ENCODE measurements at regions not wholly inside any gene's neighbourhood (a gene's known extent, or its start where the extent isn't known, plus 50 kb on each side); places are given as distances from the start of the nearest gene placed in this dataset.

DNA sequence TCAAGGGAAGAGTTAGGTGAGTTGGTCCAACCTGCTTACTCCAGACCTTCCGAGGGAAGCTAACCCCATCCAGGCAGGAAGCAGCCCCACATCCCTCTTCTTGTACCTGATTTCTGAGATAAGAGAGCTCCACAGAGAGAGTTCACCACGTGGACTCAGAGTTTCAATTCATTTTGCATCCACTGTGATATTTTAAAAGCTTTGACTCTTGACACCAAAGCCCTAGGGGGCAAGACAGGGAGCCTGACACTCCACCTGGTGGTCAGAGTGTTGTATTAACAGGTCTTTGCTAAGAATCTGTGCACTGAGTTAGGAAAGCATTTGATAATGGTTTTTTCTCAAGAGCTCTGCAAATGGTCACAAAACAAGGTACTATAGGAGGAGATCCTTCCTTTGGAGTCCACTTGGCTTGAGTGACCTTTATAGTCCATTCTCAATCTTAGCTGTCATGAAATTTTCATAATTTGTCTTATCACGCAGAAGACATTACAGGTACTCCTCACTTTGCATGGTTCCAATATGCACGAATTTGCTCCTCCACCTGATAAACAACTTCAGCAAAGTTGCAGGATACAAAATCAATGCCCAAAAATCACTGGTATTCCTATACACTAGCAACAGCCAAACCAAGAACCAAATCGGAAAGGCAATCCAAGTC lies 56.2 kb upstream of the RIPOR2 start (continued):
- TF ChIP-seq RELB (IDR thresholded peaks at IDR 0.05; ENCODE audit: low read depth): no peak
- TF ChIP-seq HDGF (IDR thresholded peaks at IDR 0.05): no peak
- TF ChIP-seq YY1 (IDR thresholded peaks at IDR 0.05; ENCODE audit: low read depth, low read length): 0 out of 2 replicates have a peak, but pooled peaks have one; percentile 69
- no peak; the same call in 1 of the 2 replicates for TF ChIP-seq SMARCA5 (IDR thresholded peaks at IDR 0.05)
- TF ChIP-seq ZNF274 (IDR thresholded peaks at IDR 0.05; ENCODE audit: insufficient read depth, insufficient read length): no peak
- TF ChIP-seq NBN (IDR thresholded peaks at IDR 0.05): no peak
- TF ChIP-seq DPF2 (IDR thresholded peaks at IDR 0.05): no peak
- TF ChIP-seq ESRRA (IDR thresholded peaks at IDR 0.05; ENCODE audit: low read length): no peak
- TF ChIP-seq SRF (IDR thresholded peaks at IDR 0.05; ENCODE audit: low read depth in 2 of 2, low read length in 2 of 2): no peak
- TF ChIP-seq IRF4 (IDR thresholded peaks at IDR 0.05; ENCODE audit: low read depth, low read length): 0 out of 2 replicates have a peak, but pooled peaks have one; percentile 49
- TF ChIP-seq, protein P1, sequence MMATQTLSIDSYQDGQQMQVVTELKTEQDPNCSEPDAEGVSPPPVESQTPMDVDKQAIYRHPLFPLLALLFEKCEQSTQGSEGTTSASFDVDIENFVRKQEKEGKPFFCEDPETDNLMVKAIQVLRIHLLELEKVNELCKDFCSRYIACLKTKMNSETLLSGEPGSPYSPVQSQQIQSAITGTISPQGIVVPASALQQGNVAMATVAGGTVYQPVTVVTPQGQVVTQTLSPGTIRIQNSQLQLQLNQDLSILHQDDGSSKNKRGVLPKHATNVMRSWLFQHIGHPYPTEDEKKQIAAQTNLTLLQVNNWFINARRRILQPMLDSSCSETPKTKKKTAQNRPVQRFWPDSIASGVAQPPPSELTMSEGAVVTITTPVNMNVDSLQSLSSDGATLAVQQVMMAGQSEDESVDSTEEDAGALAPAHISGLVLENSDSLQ (IDR thresholded peaks at IDR 0.05): no peak; the same call in 1 of the 2 replicates
- no peak for TF ChIP-seq POLR2AphosphoS5 (IDR thresholded peaks at IDR 0.05; ENCODE audit: low read length)
- TF ChIP-seq RB1 (IDR thresholded peaks at IDR 0.05; ENCODE audit: borderline replicate concordance): peak; percentile 67; the same call in 1 of the 2 replicates
- TF ChIP-seq, protein P2, sequence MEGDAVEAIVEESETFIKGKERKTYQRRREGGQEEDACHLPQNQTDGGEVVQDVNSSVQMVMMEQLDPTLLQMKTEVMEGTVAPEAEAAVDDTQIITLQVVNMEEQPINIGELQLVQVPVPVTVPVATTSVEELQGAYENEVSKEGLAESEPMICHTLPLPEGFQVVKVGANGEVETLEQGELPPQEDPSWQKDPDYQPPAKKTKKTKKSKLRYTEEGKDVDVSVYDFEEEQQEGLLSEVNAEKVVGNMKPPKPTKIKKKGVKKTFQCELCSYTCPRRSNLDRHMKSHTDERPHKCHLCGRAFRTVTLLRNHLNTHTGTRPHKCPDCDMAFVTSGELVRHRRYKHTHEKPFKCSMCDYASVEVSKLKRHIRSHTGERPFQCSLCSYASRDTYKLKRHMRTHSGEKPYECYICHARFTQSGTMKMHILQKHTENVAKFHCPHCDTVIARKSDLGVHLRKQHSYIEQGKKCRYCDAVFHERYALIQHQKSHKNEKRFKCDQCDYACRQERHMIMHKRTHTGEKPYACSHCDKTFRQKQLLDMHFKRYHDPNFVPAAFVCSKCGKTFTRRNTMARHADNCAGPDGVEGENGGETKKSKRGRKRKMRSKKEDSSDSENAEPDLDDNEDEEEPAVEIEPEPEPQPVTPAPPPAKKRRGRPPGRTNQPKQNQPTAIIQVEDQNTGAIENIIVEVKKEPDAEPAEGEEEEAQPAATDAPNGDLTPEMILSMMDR (IDR thresholded peaks at IDR 0.05 in 2 of 3, conservative IDR thresholded peaks at IDR 0.05 in 1 of 3; ENCODE audit: control insufficient read depth in 2 of 3, extremely low read depth in 1 of 3, insufficient read depth in 1 of 3, low read depth in 3 of 3, low read length in 3 of 3): peak; percentile 77 to 81 (median 79)
- TF ChIP-seq, protein P3, sequence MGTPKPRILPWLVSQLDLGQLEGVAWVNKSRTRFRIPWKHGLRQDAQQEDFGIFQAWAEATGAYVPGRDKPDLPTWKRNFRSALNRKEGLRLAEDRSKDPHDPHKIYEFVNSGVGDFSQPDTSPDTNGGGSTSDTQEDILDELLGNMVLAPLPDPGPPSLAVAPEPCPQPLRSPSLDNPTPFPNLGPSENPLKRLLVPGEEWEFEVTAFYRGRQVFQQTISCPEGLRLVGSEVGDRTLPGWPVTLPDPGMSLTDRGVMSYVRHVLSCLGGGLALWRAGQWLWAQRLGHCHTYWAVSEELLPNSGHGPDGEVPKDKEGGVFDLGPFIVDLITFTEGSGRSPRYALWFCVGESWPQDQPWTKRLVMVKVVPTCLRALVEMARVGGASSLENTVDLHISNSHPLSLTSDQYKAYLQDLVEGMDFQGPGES (IDR thresholded peaks at IDR 0.05): no peak
- TF ChIP-seq, protein P4, sequence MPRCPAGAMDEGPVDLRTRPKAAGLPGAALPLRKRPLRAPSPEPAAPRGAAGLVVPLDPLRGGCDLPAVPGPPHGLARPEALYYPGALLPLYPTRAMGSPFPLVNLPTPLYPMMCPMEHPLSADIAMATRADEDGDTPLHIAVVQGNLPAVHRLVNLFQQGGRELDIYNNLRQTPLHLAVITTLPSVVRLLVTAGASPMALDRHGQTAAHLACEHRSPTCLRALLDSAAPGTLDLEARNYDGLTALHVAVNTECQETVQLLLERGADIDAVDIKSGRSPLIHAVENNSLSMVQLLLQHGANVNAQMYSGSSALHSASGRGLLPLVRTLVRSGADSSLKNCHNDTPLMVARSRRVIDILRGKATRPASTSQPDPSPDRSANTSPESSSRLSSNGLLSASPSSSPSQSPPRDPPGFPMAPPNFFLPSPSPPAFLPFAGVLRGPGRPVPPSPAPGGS (IDR thresholded peaks at IDR 0.05; ENCODE audit: borderline replicate concordance, insufficient read depth, low read depth, low read length, poor library complexity, severe bottlenecking): no peak
- no peak for TF ChIP-seq ZNF24 (IDR thresholded peaks at IDR 0.05)
- no peak for TF ChIP-seq CEBPZ (IDR thresholded peaks at IDR 0.05; ENCODE audit: low read depth, low read length)
- no peak for TF ChIP-seq ZZZ3 (IDR thresholded peaks at IDR 0.05; ENCODE audit: control insufficient read depth, insufficient read length, low read depth)
- TF ChIP-seq CBX5 (IDR thresholded peaks at IDR 0.05; ENCODE audit: low read depth): no peak
- TF ChIP-seq MXI1 (IDR thresholded peaks at IDR 0.05; ENCODE audit: low read depth, low read length): peak; percentile 80; the same call in 1 of the 2 replicates

Data from GM12878 (cell line).